ENCODE measurements at regions not wholly inside any gene's neighbourhood (a gene's known extent, or its start where the extent isn't known, plus 50 kb on each side); places are given as distances from the start of the nearest gene placed in this dataset.

GRCh38 chr10:5297466-5297865 lies 67.3 kb upstream of the UCN3 start:
- TF ChIP-seq REST (IDR thresholded peaks at IDR 0.05; ENCODE audit: unreplicated experiment), result no peak
- TF ChIP-seq CTCF (conservative IDR thresholded peaks at IDR 0.05; ENCODE audit: low read depth in 2 of 2), result 0 out of 4 replicates have a peak, but pooled peaks of 1 of the 2 experiments have one; percentile 3
- no peak for TF ChIP-seq EZH2 (IDR thresholded peaks at IDR 0.05; ENCODE audit: low read depth, unreplicated experiment)
- no peak for TF ChIP-seq POLR2AphosphoS5 (IDR thresholded peaks at IDR 0.05; ENCODE audit: low read depth)
- TF ChIP-seq CREB1 (CRISPR knock-in tag; IDR thresholded peaks at IDR 0.05; ENCODE audit: low read depth), result no peak
- no peak for TF ChIP-seq JUNB (IDR thresholded peaks at IDR 0.05; ENCODE audit: unreplicated experiment)
- no peak for TF ChIP-seq EZH2phosphoT487 (IDR thresholded peaks at IDR 0.05; ENCODE audit: unreplicated experiment)
- no peak for TF ChIP-seq ETS1 (IDR thresholded peaks at IDR 0.05)
